ENCODE measurements at regions not wholly inside any gene's neighbourhood (a gene's known extent, or its start where the extent isn't known, plus 50 kb on each side); places are given as distances from the start of the nearest gene placed in this dataset.

- H3K4me1 ChIP-seq: no peaks in the 10 kb centered on the region
- H3K9ac ChIP-seq: no peak overlapping the region
- no peaks in the 10 kb centered on the region for H3K36me3 ChIP-seq (ENCODE audit: control insufficient read depth, insufficient read depth, low read length)
- no peak overlapping the region for H3K4me3 ChIP-seq (ENCODE audit: low read depth, low read length)
- no peaks in the 10 kb centered on the region for H3K27me3 ChIP-seq (ENCODE audit: control insufficient read depth, insufficient read depth, low read length)
- no peaks in the 10 kb centered on the region for H3K79me2 ChIP-seq
- TF ChIP-seq, protein P1, sequence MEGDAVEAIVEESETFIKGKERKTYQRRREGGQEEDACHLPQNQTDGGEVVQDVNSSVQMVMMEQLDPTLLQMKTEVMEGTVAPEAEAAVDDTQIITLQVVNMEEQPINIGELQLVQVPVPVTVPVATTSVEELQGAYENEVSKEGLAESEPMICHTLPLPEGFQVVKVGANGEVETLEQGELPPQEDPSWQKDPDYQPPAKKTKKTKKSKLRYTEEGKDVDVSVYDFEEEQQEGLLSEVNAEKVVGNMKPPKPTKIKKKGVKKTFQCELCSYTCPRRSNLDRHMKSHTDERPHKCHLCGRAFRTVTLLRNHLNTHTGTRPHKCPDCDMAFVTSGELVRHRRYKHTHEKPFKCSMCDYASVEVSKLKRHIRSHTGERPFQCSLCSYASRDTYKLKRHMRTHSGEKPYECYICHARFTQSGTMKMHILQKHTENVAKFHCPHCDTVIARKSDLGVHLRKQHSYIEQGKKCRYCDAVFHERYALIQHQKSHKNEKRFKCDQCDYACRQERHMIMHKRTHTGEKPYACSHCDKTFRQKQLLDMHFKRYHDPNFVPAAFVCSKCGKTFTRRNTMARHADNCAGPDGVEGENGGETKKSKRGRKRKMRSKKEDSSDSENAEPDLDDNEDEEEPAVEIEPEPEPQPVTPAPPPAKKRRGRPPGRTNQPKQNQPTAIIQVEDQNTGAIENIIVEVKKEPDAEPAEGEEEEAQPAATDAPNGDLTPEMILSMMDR (IDR thresholded peaks at IDR 0.05): no peak
- no peak overlapping the region for H2AFZ ChIP-seq
- no peak overlapping the region for H3K27ac ChIP-seq
- no peak overlapping the region for H3K4me2 ChIP-seq (ENCODE audit: low read length)
- no peaks in the 10 kb centered on the region for H3K9me3 ChIP-seq (ENCODE audit: control insufficient read depth, low read length)
Observed at GRCh38 chr12:38154096-38155019, 162.2 kb upstream of the ALG10B start.

DNA sequence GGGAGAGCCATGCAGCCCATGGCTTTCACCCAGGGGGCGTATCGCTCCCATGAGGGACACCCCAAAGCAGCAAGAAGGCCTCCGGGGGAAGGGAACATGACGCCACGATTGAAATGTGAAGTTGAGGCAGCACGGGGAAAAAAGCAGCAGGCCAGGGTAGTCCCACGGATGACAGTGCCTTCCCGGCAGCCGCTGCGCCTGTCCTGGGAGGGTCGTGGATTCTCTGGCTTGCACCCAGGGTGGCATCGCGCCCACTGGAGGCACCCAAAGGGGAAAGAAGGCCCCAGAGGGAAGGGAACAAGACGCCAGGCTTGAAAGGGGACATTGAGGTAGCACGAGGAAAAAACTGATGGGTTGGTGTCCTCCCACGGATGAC lies 161.6 kb upstream of the ALG10B start:
- H3K27me3 ChIP-seq (ENCODE audit: control insufficient read depth, insufficient read depth, low read length): no peaks in the 10 kb centered on the region
- no peak overlapping the region for H3K4me3 ChIP-seq (ENCODE audit: low read depth, low read length)
- no peak overlapping the region for H3K4me2 ChIP-seq (ENCODE audit: low read length)
- no peaks in the 10 kb centered on the region for H3K36me3 ChIP-seq (ENCODE audit: control insufficient read depth, insufficient read depth, low read length)
- no peak overlapping the region for H2AFZ ChIP-seq
- no peak overlapping the region for H3K9ac ChIP-seq
- no peaks in the 10 kb centered on the region for H3K9me3 ChIP-seq (ENCODE audit: control insufficient read depth, low read length)
- no peaks in the 10 kb centered on the region for H3K79me2 ChIP-seq
- TF ChIP-seq, protein P1 (IDR thresholded peaks at IDR 0.05): no peak
- H3K4me1 ChIP-seq: no peaks in the 10 kb centered on the region
- H3K27ac ChIP-seq: no peak overlapping the region

DNA sequence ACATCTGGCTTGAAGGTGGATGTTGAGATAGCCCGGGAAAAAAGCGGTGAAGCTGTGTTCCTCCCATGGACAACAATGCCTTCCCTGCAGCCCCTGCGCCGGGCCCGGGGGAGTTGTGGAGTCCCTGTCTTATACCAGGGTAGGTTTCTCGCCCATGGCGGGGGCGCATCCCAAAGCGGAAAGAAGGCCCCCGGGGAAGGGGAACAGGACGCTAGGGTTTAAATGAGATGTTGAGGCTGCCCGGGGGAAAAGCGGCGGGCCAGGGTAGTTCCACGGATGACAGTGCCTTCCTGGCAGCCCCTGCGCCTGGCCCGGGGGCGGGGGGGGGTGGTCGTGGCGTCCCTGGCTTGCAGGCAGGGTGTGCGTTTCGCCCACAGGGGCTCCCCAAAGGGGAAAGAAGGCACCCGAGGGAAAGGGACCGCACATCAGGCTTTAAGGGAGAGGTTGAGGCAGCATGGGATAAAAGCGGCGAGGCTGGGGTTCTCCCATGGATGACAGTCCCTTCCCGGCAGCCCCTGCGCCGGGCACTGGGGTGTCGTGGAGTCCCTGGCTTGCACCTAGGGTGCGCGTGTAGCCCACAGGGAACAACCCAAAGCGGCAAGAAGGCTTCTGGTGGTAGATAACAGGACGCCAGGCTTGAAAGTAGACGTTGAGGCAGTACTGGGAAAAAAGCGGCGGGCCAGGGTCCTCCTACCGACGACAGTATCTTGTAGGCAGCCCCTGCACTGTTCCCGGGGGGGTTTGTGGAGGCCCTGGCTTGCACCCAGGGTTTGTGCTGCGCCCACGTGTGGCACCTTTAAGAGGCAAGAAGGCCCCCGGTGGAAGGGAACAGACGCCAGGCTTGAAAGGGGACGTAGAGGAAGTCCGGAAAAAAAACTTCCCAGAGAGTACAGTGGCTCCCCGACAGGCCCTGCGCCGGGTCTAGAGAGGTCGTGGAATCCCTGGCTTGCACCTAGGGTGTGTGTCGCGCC lies 160.8 kb upstream of the ALG10B start:
- Histone ChIP-seq H3K4me2 (ENCODE audit: low read length) (no peak overlapping the region), H3K79me2 (no peaks in the 10 kb centered on the region), H3K4me1 (no peaks in the 10 kb centered on the region), H3K9ac (no peak overlapping the region), H3K9me3 (ENCODE audit: control insufficient read depth, low read length) (no peaks in the 10 kb centered on the region), H3K36me3 (ENCODE audit: control insufficient read depth, insufficient read depth, low read length) (no peaks in the 10 kb centered on the region), H2AFZ (no peak overlapping the region), H3K4me3 (ENCODE audit: low read depth, low read length) (no peak overlapping the region), H3K27me3 (ENCODE audit: control insufficient read depth, insufficient read depth, low read length) (no peaks in the 10 kb centered on the region), H3K27ac (no peak overlapping the region)
- TF ChIP-seq, protein P1 (IDR thresholded peaks at IDR 0.05): no peak

DNA sequence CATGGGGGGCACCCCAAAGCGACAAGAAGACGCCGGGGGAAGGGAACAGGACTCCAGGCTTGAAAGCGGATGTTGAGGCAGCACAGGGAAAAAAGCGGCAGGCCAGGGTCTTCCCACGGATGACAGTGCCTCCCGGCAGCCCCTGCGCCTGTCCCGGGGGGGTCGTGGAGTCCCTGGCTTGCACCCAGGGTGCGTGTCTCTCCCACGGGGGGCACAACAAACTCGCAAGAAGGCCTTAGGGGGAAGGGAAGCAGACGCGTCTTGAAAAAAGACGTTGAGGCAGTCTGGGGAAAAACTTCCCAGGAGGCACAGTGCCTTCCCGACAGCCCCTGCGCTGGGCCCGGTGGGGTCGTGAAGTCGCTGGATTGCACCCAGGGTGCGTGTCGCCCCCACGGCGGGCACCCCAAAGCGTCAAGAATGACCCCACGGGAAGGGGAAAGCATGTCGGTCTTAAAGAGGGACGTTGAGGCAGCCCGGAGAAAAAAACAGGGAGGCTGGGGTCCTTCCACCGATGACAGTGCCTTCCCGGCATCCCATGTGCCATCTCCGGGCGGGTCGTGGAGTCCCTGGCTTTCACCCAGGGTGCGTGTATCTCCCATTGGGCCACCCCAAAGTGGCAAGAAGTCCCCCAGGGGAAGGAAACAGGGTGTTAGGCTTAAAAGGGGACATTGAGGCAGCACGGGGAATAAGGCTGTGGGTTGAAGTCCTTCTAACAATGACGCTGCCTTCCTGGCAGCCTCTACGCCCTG lies 159.9 kb upstream of the ALG10B start:
- Histone ChIP-seq H3K27me3 (ENCODE audit: control insufficient read depth, insufficient read depth, low read length) (no peaks in the 10 kb centered on the region), H2AFZ (no peak overlapping the region), H3K27ac (no peak overlapping the region), H3K9me3 (ENCODE audit: control insufficient read depth, low read length) (no peaks in the 10 kb centered on the region), H3K4me2 (ENCODE audit: low read length) (no peak overlapping the region), H3K79me2 (no peaks in the 10 kb centered on the region), H3K4me3 (ENCODE audit: low read depth, low read length) (no peak overlapping the region), H3K36me3 (ENCODE audit: control insufficient read depth, insufficient read depth, low read length) (no peaks in the 10 kb centered on the region), H3K4me1 (no peaks in the 10 kb centered on the region), H3K9ac (no peak overlapping the region)
- TF ChIP-seq, protein P1 (IDR thresholded peaks at IDR 0.05): no peak

Measured in parathyroid adenoma (tissue), 2 donors.